Right lobe of liver (tissue), 4 donors: ENCODE measurements at regions not wholly inside any gene's neighbourhood (a gene's known extent, or its start where the extent isn't known, plus 50 kb on each side); places are given as distances from the start of the nearest gene placed in this dataset.

Source experiments
- POLR2A ChIP-seq: fragments of 450-650 bp; IDR thresholded peaks from one replicate; pipeline ENCODE4 v1.6.1; 2017; ENCODE audit warnings: antibody characterized with exemption, mild to moderate bottlenecking
- TF ChIP-seq, protein P1 (sequence below), 4 donors: fragments of 200-600 bp in 3 of 4; fragments of 450-650 bp in 1 of 4; IDR thresholded peaks; one replicate each; pipeline versions ENCODE4 v1.5.1 to v1.8.0; 2016 to 2022; ENCODE audit warnings: antibody characterized with exemption in 4 of 4, mild to moderate bottlenecking in 2 of 4
- donor health status: DM: no; HTN: no; CAD: no.
- donor health status: DM: no; HTN: no; CAD: no.
- donor health status: DM: no; HTN: yes; CAD: no.

- TF ChIP-seq, protein P1, sequence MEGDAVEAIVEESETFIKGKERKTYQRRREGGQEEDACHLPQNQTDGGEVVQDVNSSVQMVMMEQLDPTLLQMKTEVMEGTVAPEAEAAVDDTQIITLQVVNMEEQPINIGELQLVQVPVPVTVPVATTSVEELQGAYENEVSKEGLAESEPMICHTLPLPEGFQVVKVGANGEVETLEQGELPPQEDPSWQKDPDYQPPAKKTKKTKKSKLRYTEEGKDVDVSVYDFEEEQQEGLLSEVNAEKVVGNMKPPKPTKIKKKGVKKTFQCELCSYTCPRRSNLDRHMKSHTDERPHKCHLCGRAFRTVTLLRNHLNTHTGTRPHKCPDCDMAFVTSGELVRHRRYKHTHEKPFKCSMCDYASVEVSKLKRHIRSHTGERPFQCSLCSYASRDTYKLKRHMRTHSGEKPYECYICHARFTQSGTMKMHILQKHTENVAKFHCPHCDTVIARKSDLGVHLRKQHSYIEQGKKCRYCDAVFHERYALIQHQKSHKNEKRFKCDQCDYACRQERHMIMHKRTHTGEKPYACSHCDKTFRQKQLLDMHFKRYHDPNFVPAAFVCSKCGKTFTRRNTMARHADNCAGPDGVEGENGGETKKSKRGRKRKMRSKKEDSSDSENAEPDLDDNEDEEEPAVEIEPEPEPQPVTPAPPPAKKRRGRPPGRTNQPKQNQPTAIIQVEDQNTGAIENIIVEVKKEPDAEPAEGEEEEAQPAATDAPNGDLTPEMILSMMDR (IDR thresholded peaks at IDR 0.05), result no peak
- no peak for TF ChIP-seq POLR2A
Measured at GRCh38 chr6:170114956-170115855, 175.7 kb downstream of the DLL1 start.
